Fibroblast of lung (primary cell): ENCODE measurements at regions not wholly inside any gene's neighbourhood (a gene's known extent, or its start where the extent isn't known, plus 50 kb on each side); places are given as distances from the start of the nearest gene placed in this dataset.

ENCODE experiments used
- EZH2 ChIP-seq: IDR thresholded peaks from 2 replicates; pipeline ENCODE4 v1.5.1; 2012; ENCODE audit warnings: low read length, control low read depth, mild to moderate bottlenecking; ENCODE audit errors: missing control alignments
- TF ChIP-seq, protein P1 (sequence below), 2 donors: IDR thresholded peaks in 1 of 2; conservative IDR thresholded peaks in 1 of 2; 1 replicate in 1 of 2; 2 replicates in 1 of 2; pipeline ENCODE4 v1.5.1; 2011 to 2012; ENCODE audit warnings: low read length in 2 of 2, control low read depth in 1 of 2, inconsistent platforms in 1 of 2, low read depth in 1 of 2, mild to moderate bottlenecking in 1 of 2

GRCh38 chr7:41529831-41530230 is 173.1 kb downstream of the INHBA start:
- TF ChIP-seq, protein P1, sequence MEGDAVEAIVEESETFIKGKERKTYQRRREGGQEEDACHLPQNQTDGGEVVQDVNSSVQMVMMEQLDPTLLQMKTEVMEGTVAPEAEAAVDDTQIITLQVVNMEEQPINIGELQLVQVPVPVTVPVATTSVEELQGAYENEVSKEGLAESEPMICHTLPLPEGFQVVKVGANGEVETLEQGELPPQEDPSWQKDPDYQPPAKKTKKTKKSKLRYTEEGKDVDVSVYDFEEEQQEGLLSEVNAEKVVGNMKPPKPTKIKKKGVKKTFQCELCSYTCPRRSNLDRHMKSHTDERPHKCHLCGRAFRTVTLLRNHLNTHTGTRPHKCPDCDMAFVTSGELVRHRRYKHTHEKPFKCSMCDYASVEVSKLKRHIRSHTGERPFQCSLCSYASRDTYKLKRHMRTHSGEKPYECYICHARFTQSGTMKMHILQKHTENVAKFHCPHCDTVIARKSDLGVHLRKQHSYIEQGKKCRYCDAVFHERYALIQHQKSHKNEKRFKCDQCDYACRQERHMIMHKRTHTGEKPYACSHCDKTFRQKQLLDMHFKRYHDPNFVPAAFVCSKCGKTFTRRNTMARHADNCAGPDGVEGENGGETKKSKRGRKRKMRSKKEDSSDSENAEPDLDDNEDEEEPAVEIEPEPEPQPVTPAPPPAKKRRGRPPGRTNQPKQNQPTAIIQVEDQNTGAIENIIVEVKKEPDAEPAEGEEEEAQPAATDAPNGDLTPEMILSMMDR (conservative IDR thresholded peaks at IDR 0.05 in 1 of 2, IDR thresholded peaks at IDR 0.05 in 1 of 2; ENCODE audit: low read depth in 1 of 2, low read length in 2 of 2): no peak
- TF ChIP-seq EZH2: no peak
